ENCODE measurements at regions not wholly inside any gene's neighbourhood (a gene's known extent, or its start where the extent isn't known, plus 50 kb on each side); places are given as distances from the start of the nearest gene placed in this dataset.

DNA sequence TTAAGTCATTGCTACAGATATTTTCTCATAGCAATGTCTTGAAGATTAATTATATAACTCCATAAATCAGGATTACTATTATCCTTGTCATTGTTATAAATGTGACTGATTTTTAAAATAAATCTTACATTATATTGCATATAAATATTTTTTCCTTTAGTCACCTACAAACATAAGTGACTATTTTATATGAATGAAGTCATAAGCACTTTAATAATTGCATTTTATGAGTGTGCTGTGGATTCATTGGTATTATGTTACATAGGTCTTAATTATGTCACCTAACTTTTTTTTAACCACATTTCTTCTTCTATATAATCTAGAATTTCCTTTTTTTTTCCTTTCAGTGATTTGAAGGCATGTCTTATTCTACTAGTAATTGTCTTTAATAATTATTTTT lies 1191.2 kb downstream of the NSUN3 start:
- TF ChIP-seq POLR2AphosphoS5 (IDR thresholded peaks at IDR 0.05) = no peak
- no peak for TF ChIP-seq EP300 (conservative IDR thresholded peaks at IDR 0.05; ENCODE audit: poor library complexity, severe bottlenecking)
- TF ChIP-seq TAF1 (IDR thresholded peaks at IDR 0.05; ENCODE audit: low read depth) = no peak
- TF ChIP-seq, protein P1, sequence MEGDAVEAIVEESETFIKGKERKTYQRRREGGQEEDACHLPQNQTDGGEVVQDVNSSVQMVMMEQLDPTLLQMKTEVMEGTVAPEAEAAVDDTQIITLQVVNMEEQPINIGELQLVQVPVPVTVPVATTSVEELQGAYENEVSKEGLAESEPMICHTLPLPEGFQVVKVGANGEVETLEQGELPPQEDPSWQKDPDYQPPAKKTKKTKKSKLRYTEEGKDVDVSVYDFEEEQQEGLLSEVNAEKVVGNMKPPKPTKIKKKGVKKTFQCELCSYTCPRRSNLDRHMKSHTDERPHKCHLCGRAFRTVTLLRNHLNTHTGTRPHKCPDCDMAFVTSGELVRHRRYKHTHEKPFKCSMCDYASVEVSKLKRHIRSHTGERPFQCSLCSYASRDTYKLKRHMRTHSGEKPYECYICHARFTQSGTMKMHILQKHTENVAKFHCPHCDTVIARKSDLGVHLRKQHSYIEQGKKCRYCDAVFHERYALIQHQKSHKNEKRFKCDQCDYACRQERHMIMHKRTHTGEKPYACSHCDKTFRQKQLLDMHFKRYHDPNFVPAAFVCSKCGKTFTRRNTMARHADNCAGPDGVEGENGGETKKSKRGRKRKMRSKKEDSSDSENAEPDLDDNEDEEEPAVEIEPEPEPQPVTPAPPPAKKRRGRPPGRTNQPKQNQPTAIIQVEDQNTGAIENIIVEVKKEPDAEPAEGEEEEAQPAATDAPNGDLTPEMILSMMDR (IDR thresholded peaks at IDR 0.05; ENCODE audit: poor library complexity, severe bottlenecking) = no peak
- no peak for TF ChIP-seq MXI1 (conservative IDR thresholded peaks at IDR 0.05; ENCODE audit: poor library complexity, severe bottlenecking)
